ENCODE measurements at regions not wholly inside any gene's neighbourhood (a gene's known extent, or its start where the extent isn't known, plus 50 kb on each side); places are given as distances from the start of the nearest gene placed in this dataset.

- TF ChIP-seq POLR2AphosphoS5 (IDR thresholded peaks at IDR 0.05; ENCODE audit: low read depth, low read length) = no peak
- no peak for TF ChIP-seq POLR2A (IDR thresholded peaks at IDR 0.05; ENCODE audit: low read depth, low read length)
- no peak for TF ChIP-seq TAF1 (IDR thresholded peaks at IDR 0.05; ENCODE audit: low read depth, low read length)
- no peak for TF ChIP-seq POU2F2 (IDR thresholded peaks at IDR 0.05; ENCODE audit: low read depth, low read length)
- no peak for TF ChIP-seq PAX5 (IDR thresholded peaks at IDR 0.05; ENCODE audit: insufficient read depth, low read length, severe bottlenecking)
Observed at GRCh38 chr4:115213716-115214115, 100.3 kb upstream of the NDST4 start.

All from GM12891 (cell line).